Activated CD8-positive, alpha-beta T cell treated with anti-CD3 and anti-CD28 coated beads for 36 hours (primary cell): ENCODE measurements at regions not wholly inside any gene's neighbourhood (a gene's known extent, or its start where the extent isn't known, plus 50 kb on each side); places are given as distances from the start of the nearest gene placed in this dataset.
A peak's percentile ranks its signal among the peaks of the same experiment; 100 is the strongest.
"Not testable (repeated sequence)": the region's sequence is repeated elsewhere in the genome, so short reads cannot be mapped to it uniquely, and the experiment has no call there.

Source experiments
- ATAC-seq: fragments of 200-7000 bp; cut with Tn5 transposase; one replicate; pipeline ENCODE4 v1.10.0; 2021; ENCODE audit warnings: mild to moderate bottlenecking, moderate library complexity
- CTCF ChIA-PET: fragments of 350-600 bp; sonication (Branson Sonifier 250); formaldehyde crosslinking; loops from one replicate; lab custom pipeline; 2021; ENCODE audit warnings: antibody characterized with exemption; lab: Charles Lee
- POLR2A ChIA-PET: fragments of 350-600 bp; sonication (Branson Sonifier 250); formaldehyde crosslinking; loops from one replicate; lab custom pipeline; 2021; ENCODE audit warnings: antibody characterized with exemption; lab: Charles Lee
- DNase-seq: peaks from one replicate; pipeline ENCODE4 v3.0.0-alpha.2; 2020
- H3K27ac Mint-ChIP-seq: one replicate; pipeline ENCODE4 v1.8.0; 2021; ENCODE audit warnings: mild to moderate bottlenecking, mixed read lengths
- H3K27me3 Mint-ChIP-seq: one replicate; pipeline ENCODE4 v1.8.0; 2021; ENCODE audit warnings: mixed read lengths
- H3K36me3 Mint-ChIP-seq: one replicate; pipeline ENCODE4 v1.8.0; 2021; ENCODE audit warnings: low read depth, mixed read lengths
- H3K4me1 Mint-ChIP-seq: one replicate; pipeline ENCODE4 v1.8.0; 2021; ENCODE audit warnings: low read depth, mixed read lengths
- H3K4me3 Mint-ChIP-seq: one replicate; pipeline ENCODE4 v1.8.0; 2021; ENCODE audit warnings: mild to moderate bottlenecking, moderate library complexity, mixed read lengths
- H3K9me3 Mint-ChIP-seq: one replicate; pipeline ENCODE4 v1.8.0; 2021; ENCODE audit warnings: mixed read lengths
- CTCF ChIP-seq: fragments of 200-600 bp; IDR thresholded peaks from one replicate; pipeline ENCODE4 v1.8.0; 2022; ENCODE audit warnings: antibody characterized with exemption, mild to moderate bottlenecking
- intact Hi-C: fragments of 100-400 bp; cut with micrococcal nuclease; formaldehyde crosslinking; loops from one replicate; pipeline ENCODE4 v1.10.0; 2022

GRCh38 chr1:83497563-83497962 is 501.4 kb downstream of the TTLL7 start:
- DNase-seq, result no peak
- H3K27me3 Mint-ChIP-seq, result no peaks in the 10 kb centered on the region
- CTCF ChIA-PET, result interaction anchor here (1.3 kb wide), 1 partner anchor 9 kb away, joined by 4 read pairs; no protein-coding TSS in a partner anchor
- H3K4me1 Mint-ChIP-seq, result peaks cover 31% of the 10 kb centered on the region
- intact Hi-C loops, result no loop called here
- POLR2A ChIA-PET, result interaction anchor here (1.0 kb wide), 1 partner anchor 10 kb away, joined by 3 read pairs; no protein-coding TSS in a partner anchor
- no peak overlapping the region for H3K4me3 Mint-ChIP-seq
- TF ChIP-seq CTCF, result no peak
- H3K27ac Mint-ChIP-seq, result no peak overlapping the region
- peaks cover 6% of the 10 kb centered on the region for H3K9me3 Mint-ChIP-seq
- peaks cover 3% of the 10 kb centered on the region for H3K36me3 Mint-ChIP-seq
- ATAC-seq, result no peak

GRCh38 chr1:83495560-83495959 is 503.4 kb downstream of the TTLL7 start:
- Mint-ChIP-seq H3K27me3 (no peaks in the 10 kb centered on the region), H3K4me3 (no peak overlapping the region), H3K4me1 (peaks cover 25% of the 10 kb centered on the region), H3K36me3 (no peaks in the 10 kb centered on the region), H3K9me3 (peaks cover 4% of the 10 kb centered on the region), H3K27ac (no peak overlapping the region)
- ChIA-PET POLR2A (no interaction called here), CTCF (no interaction called here)
- intact Hi-C loops, result no loop called here
- no peak for DNase-seq
- ATAC-seq, result no peak
- TF ChIP-seq CTCF, result no peak

GRCh38 chr1:83493633-83494032 is 505.3 kb downstream of the TTLL7 start:
- Mint-ChIP-seq H3K36me3 (no peaks in the 10 kb centered on the region), H3K4me3 (no peak overlapping the region), H3K27me3 (no peaks in the 10 kb centered on the region), H3K27ac (no peak overlapping the region), H3K4me1 (peaks cover 23% of the 10 kb centered on the region), H3K9me3 (peaks cover 2% of the 10 kb centered on the region)
- intact Hi-C loops, result no loop called here
- no peak for TF ChIP-seq CTCF
- no peak for ATAC-seq
- ChIA-PET POLR2A (no interaction called here), CTCF (no interaction called here)
- no peak for DNase-seq

GRCh38 chr1:83491930-83492329 is 507.0 kb downstream of the TTLL7 start:
- Mint-ChIP-seq H3K4me1 (peaks cover 37% of the 10 kb centered on the region), H3K36me3 (no peaks in the 10 kb centered on the region), H3K27me3 (no peaks in the 10 kb centered on the region), H3K4me3 (no peak overlapping the region), H3K9me3 (peaks cover 2% of the 10 kb centered on the region), H3K27ac (no peak overlapping the region)
- ChIA-PET CTCF (interaction anchor here (0.6 kb wide), 1 partner anchor 1618 kb away, joined by 3 read pairs; no protein-coding TSS in a partner anchor), POLR2A (no interaction called here)
- intact Hi-C loops, result no loop called here
- no peak for ATAC-seq
- DNase-seq, result no peak
- TF ChIP-seq CTCF, result no peak

DNA sequence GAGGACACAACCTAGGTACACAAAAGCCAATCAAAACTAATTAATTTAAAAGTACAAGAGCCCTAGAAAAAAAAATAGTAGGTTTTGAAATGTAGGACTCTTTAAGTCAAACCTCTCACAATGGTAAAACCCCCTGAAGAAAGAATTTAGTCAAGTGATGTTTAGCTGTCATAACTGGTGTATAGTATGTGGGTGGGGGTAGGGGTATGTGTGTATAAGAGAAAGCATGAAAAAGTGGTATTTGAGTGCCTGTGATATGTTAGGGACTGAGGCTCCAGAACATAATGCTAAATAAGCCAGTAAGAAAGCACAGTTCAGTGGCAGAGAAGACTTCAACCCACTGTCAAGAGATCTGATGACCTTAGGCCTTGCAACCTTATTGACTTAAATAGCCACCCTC is 507.9 kb downstream of the TTLL7 start:
- ATAC-seq (peak; percentile 32), DNase-seq (no peak)
- ChIA-PET POLR2A (interaction anchor here (1.2 kb wide), 1 partner anchor 9 kb away, joined by 5 read pairs; no protein-coding TSS in a partner anchor), CTCF (no interaction called here)
- peaks cover under 1% of the 10 kb centered on the region for H3K9me3 Mint-ChIP-seq
- no peak overlapping the region for H3K27ac Mint-ChIP-seq
- H3K27me3 Mint-ChIP-seq, result no peaks in the 10 kb centered on the region
- peaks cover 39% of the 10 kb centered on the region for H3K4me1 Mint-ChIP-seq
- intact Hi-C loops, result no loop called here
- no peaks in the 10 kb centered on the region for H3K36me3 Mint-ChIP-seq
- no peak overlapping the region for H3K4me3 Mint-ChIP-seq
- TF ChIP-seq CTCF, result no peak

GRCh38 chr1:83488105-83488504 is 510.8 kb downstream of the TTLL7 start:
- H3K27me3 Mint-ChIP-seq, POLR2A ChIA-PET, H3K9me3 Mint-ChIP-seq, H3K4me3 Mint-ChIP-seq, CTCF ChIA-PET, intact Hi-C loops, H3K36me3 Mint-ChIP-seq: not testable (repeated sequence)
- peak overlapping the region; percentile 85 for H3K27ac Mint-ChIP-seq
- peak; percentile 18 for DNase-seq
- peak; percentile 92 for ATAC-seq
- H3K4me1 Mint-ChIP-seq, result peaks cover 38% of the 10 kb centered on the region

- H3K36me3 Mint-ChIP-seq, H3K4me3 Mint-ChIP-seq, H3K27ac Mint-ChIP-seq, H3K9me3 Mint-ChIP-seq, intact Hi-C loops, POLR2A ChIA-PET, CTCF ChIA-PET, H3K27me3 Mint-ChIP-seq, DNase-seq, ATAC-seq: not testable (repeated sequence)
- peaks cover 38% of the 10 kb centered on the region for H3K4me1 Mint-ChIP-seq
These were observed 511.5 kb downstream of the TTLL7 start for GRCh38 chr1:83487460-83487859.
